SK-N-SH (cell line): ENCODE measurements at regions not wholly inside any gene's neighbourhood (a gene's known extent, or its start where the extent isn't known, plus 50 kb on each side); places are given as distances from the start of the nearest gene placed in this dataset.

Source experiments
- CTCF ChIA-PET: fragments of 300-600, 350-600 bp; formaldehyde crosslinking; extraction: SDS; loops from one replicate; lab custom pipeline; 2021; lab: Yijun Ruan, JAX
- POLR2A ChIA-PET: fragments of 350-600 bp; sonication (Branson Sonifier 250); formaldehyde crosslinking; extraction: SDS; loops from one replicate; lab custom pipeline; 2020; ENCODE audit warnings: antibody characterized with exemption, inconsistent platforms; lab: Yijun Ruan, JAX
- DNase-seq: peaks from one replicate; pipeline ENCODE4 v3.0.0; 2012
- H2AFZ ChIP-seq: fragments of 200-600 bp; sonication (generic); 2 replicates; pipeline ENCODE4 v1.8.1; 2016; ENCODE audit warnings: antibody characterized with exemption, mild to moderate bottlenecking, low read depth
- H3F3A ChIP-seq: fragments of 200-600 bp; sonication (generic); replicated peaks from 2 replicates; pipeline ENCODE3; 2016; ENCODE audit warnings: antibody characterized with exemption, mild to moderate bottlenecking; ENCODE audit not compliant: insufficient read depth
- H3K27ac ChIP-seq, 2 experiments: fragments of 200-500 bp in 1 of 2; fragments of 200-600 bp in 1 of 2; sonication (Bioruptor generic) in 1 of 2; sonication (generic), shearing (Covaris generic) in 1 of 2; 2 replicates each; pipeline versions ENCODE4 v1.5.1 to v1.6.1; 2014 to 2016; ENCODE audit warnings: low read depth in 2 of 2, inconsistent platforms in 1 of 2, low read length in 1 of 2, mild to moderate bottlenecking in 1 of 2, mixed read lengths in 1 of 2
- H3K27me3 ChIP-seq: fragments of 200-600 bp; sonication (generic), shearing (Covaris generic); 2 replicates; pipeline ENCODE4 v1.6.1; 2016; ENCODE audit warnings: mixed run types; ENCODE audit not compliant: insufficient read depth
- H3K36me3 ChIP-seq, 2 experiments: fragments of 200-500 bp in 1 of 2; fragments of 200-600 bp in 1 of 2; sonication (Bioruptor generic) in 1 of 2; sonication (generic) in 1 of 2; replicated peaks in 1 of 2; 2 replicates each; pipeline versions ENCODE3 to v1.5.1; 2014 to 2016; ENCODE audit warnings: low read length in 1 of 2, mild to moderate bottlenecking in 1 of 2; ENCODE audit not compliant: insufficient read depth in 2 of 2, control insufficient read depth in 1 of 2
- H3K4me1 ChIP-seq, 2 experiments: fragments of 200-500 bp in 1 of 2; fragments of 200-600 bp in 1 of 2; sonication (Bioruptor generic) in 1 of 2; sonication (generic), shearing (Covaris generic) in 1 of 2; 2 replicates each; pipeline versions ENCODE4 v1.5.1 to v1.6.1; 2014 to 2016; ENCODE audit warnings: low read depth in 1 of 2, low read length in 1 of 2, mixed run types in 1 of 2; ENCODE audit not compliant: insufficient read depth in 2 of 2, control insufficient read depth in 1 of 2
- H3K4me2 ChIP-seq: fragments of 200-600 bp; sonication (generic), shearing (Covaris generic); 2 replicates; pipeline ENCODE4 v1.6.1; 2017; ENCODE audit warnings: mixed run types
- H3K4me3 ChIP-seq, 2 experiments: fragments of 200-500 bp in 1 of 2; fragments of 200-600 bp in 1 of 2; sonication (Bioruptor generic) in 1 of 2; sonication (generic), shearing (Covaris generic) in 1 of 2; 2 replicates each; pipeline versions ENCODE4 v1.5.1 to v1.8.1; 2014 to 2016; ENCODE audit warnings: low read depth in 2 of 2, inconsistent platforms in 1 of 2, low read length in 1 of 2, mild to moderate bottlenecking in 1 of 2, mixed read lengths in 1 of 2, moderate library complexity in 1 of 2
- H3K79me2 ChIP-seq: fragments of 200-600 bp; sonication (generic); 2 replicates; pipeline ENCODE4 v1.8.1; 2017; ENCODE audit warnings: mild to moderate bottlenecking; ENCODE audit not compliant: insufficient read depth
- H3K9ac ChIP-seq: fragments of 200-600 bp; sonication (generic); 2 replicates; pipeline ENCODE4 v1.6.1; 2017; ENCODE audit warnings: mixed run types
- H3K9me2 ChIP-seq: fragments of 200-600 bp; sonication (generic); 2 replicates; pipeline ENCODE4 v1.6.1; 2017; ENCODE audit warnings: mixed run types
- H3K9me3 ChIP-seq: fragments of 200-600 bp; sonication (generic); 2 replicates; pipeline ENCODE4 v1.6.1; 2017; ENCODE audit warnings: mixed run types, mild to moderate bottlenecking, moderate library complexity
- H4K20me1 ChIP-seq: fragments of 200-600 bp; sonication (generic); 2 replicates; pipeline ENCODE4 v1.6.1; 2017; ENCODE audit warnings: mild to moderate bottlenecking, mixed run types; ENCODE audit not compliant: insufficient read depth
- CTCF ChIP-seq: fragments of 200-600 bp; sonication (generic); IDR thresholded peaks from 2 replicates; pipeline ENCODE4 v1.6.1; 2017; ENCODE audit warnings: antibody characterized with exemption, mild to moderate bottlenecking, moderate library complexity
- EP300 ChIP-seq, 2 experiments: IDR thresholded peaks; 2 replicates each; pipeline versions ENCODE4 v1.4.0 to v1.6.1; 2012; ENCODE audit warnings: borderline replicate concordance in 1 of 2, low read depth in 1 of 2, low read length in 1 of 2
- FOSL2 ChIP-seq: IDR thresholded peaks from 2 replicates; pipeline ENCODE4 v1.4.0; 2012; ENCODE audit warnings: low read depth, mild to moderate bottlenecking, moderate library complexity, borderline replicate concordance
- FOXJ3 ChIP-seq: sonication (generic); formaldehyde crosslinking; IDR thresholded peaks from 2 replicates; pipeline ENCODE4 v1.5.1; 2020; ENCODE audit warnings: mild to moderate bottlenecking, missing genetic modification reagents
- GABPA ChIP-seq: IDR thresholded peaks from 2 replicates; pipeline ENCODE4 v1.4.0; 2012; ENCODE audit warnings: low read depth, mild to moderate bottlenecking
- GATA2 ChIP-seq: sonication (generic); formaldehyde crosslinking; IDR thresholded peaks from 2 replicates; pipeline ENCODE4 v1.5.0; 2020; ENCODE audit warnings: mild to moderate bottlenecking, missing genetic modification reagents
- JUND ChIP-seq: IDR thresholded peaks from 2 replicates; pipeline ENCODE4 v1.4.0; 2012
- MXI1 ChIP-seq: IDR thresholded peaks from 2 replicates; pipeline ENCODE4 v1.6.1; 2012; ENCODE audit warnings: mild to moderate bottlenecking, low read depth, low read length, improper control_type of control experiment
- PBX3 ChIP-seq: IDR thresholded peaks from 2 replicates; pipeline ENCODE4; 2012
- POLR2AphosphoS5 ChIP-seq: IDR thresholded peaks from 2 replicates; pipeline ENCODE4 v1.6.1; 2012; ENCODE audit warnings: low read depth, low read length
- SIN3A ChIP-seq: IDR thresholded peaks from 2 replicates; pipeline ENCODE4 v1.6.1; 2012; ENCODE audit warnings: low read depth, mild to moderate bottlenecking, low read length, moderate library complexity, borderline replicate concordance
- SMC3 ChIP-seq: IDR thresholded peaks from 2 replicates; pipeline ENCODE4 v1.6.1; 2012; ENCODE audit warnings: low read depth, low read length, improper control_type of control experiment
- TAF1 ChIP-seq: IDR thresholded peaks from 2 replicates; pipeline ENCODE4 v1.6.1; 2012; ENCODE audit warnings: low read depth, mild to moderate bottlenecking, low read length, moderate library complexity, borderline replicate concordance
- TCF12 ChIP-seq: IDR thresholded peaks from 2 replicates; pipeline ENCODE4 v1.4.0; 2012
- TEAD4 ChIP-seq: IDR thresholded peaks from 2 replicates; pipeline ENCODE4 v1.4.0; 2012; ENCODE audit warnings: mild to moderate bottlenecking, borderline replicate concordance; ENCODE audit not compliant: insufficient read depth
- YY1 ChIP-seq: IDR thresholded peaks from 2 replicates; pipeline ENCODE4 v1.4.0; 2012; ENCODE audit warnings: low read depth, mild to moderate bottlenecking
- WGBS: methylation state at CpG from one replicate; pipeline ENCODE4 v1.1.6; 2017; ENCODE audit warnings: low lambda C conversion rate; 5-methylcytosine and 5-hydroxymethylcytosine counted together
- TF ChIP-seq, protein P1 (sequence below): IDR thresholded peaks from 2 replicates; pipeline ENCODE4 v1.4.0; 2012; ENCODE audit warnings: low read depth
- TF ChIP-seq, protein P2 (sequence below): IDR thresholded peaks from 2 replicates; pipeline ENCODE4 v1.4.0; 2012; ENCODE audit warnings: low read depth, borderline replicate concordance
- TF ChIP-seq, protein P3 (sequence below): IDR thresholded peaks from 2 replicates; pipeline ENCODE4 v1.6.1; 2012; ENCODE audit warnings: mild to moderate bottlenecking, low read depth, low read length, moderate library complexity

GRCh38 chr15:62756995-62757360, 285.6 kb upstream of the TPM1 start:
- peaks cover 21 to 35% of the 10 kb centered on the region in 2 experiments for H3K4me1 ChIP-seq
- H3K9me3 ChIP-seq = no peaks in the 10 kb centered on the region
- no peaks in the 10 kb centered on the region for H3K27me3 ChIP-seq
- peak overlapping the region; percentile 53; the same call in 1 of the 2 replicates for H3K9ac ChIP-seq
- H3F3A ChIP-seq = peaks cover 40% of the 10 kb centered on the region
- H2AFZ ChIP-seq = no peak overlapping the region
- H3K27ac ChIP-seq = peak overlapping the region; percentile 82 to 84
- no peak overlapping the region for H3K4me3 ChIP-seq
- WGBS = 94% methylated on average over 1 of the region's 1 CpG
- peaks cover 18% of the 10 kb centered on the region; the same call in 1 of the 2 replicates for H3K79me2 ChIP-seq
- CTCF ChIA-PET = interaction anchor here (1.4 to 8.0 kb wide), 4 partner anchors 12 to 413 kb away, joined by 3 to 89 read pairs (median 6); no protein-coding TSS in a partner anchor
- H3K4me2 ChIP-seq = peak overlapping the region; percentile 20; the same call in 1 of the 2 replicates
- POLR2A ChIA-PET = interaction anchor here (1.1 kb wide), 1 partner anchor 15 kb away, joined by 4 read pairs; no protein-coding TSS in a partner anchor
- DNase-seq = peak; percentile 21
- no peaks in the 10 kb centered on the region for H3K9me2 ChIP-seq
- TF ChIP-seq FOSL2 (no peak), JUND (no peak), MXI1 (no peak), EP300 (IDR thresholded peaks at IDR 0.05; ENCODE audit: borderline replicate concordance in 1 of 2, low read depth in 1 of 2, low read length in 1 of 2) (no peak), TAF1 (no peak), CTCF (no peak), GATA2 (CRISPR knock-in tag) (no peak), SIN3A (no peak), TCF12 (no peak), SMC3 (no peak), PBX3 (no peak), TEAD4 (no peak), YY1 (no peak), POLR2AphosphoS5 (no peak), FOXJ3 (CRISPR knock-in tag) (no peak), GABPA (no peak)
- TF ChIP-seq, protein P1, sequence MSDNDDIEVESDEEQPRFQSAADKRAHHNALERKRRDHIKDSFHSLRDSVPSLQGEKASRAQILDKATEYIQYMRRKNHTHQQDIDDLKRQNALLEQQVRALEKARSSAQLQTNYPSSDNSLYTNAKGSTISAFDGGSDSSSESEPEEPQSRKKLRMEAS = no peak
- TF ChIP-seq, protein P2, sequence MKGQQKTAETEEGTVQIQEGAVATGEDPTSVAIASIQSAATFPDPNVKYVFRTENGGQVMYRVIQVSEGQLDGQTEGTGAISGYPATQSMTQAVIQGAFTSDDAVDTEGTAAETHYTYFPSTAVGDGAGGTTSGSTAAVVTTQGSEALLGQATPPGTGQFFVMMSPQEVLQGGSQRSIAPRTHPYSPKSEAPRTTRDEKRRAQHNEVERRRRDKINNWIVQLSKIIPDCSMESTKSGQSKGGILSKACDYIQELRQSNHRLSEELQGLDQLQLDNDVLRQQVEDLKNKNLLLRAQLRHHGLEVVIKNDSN = no peak
- TF ChIP-seq, protein P3, sequence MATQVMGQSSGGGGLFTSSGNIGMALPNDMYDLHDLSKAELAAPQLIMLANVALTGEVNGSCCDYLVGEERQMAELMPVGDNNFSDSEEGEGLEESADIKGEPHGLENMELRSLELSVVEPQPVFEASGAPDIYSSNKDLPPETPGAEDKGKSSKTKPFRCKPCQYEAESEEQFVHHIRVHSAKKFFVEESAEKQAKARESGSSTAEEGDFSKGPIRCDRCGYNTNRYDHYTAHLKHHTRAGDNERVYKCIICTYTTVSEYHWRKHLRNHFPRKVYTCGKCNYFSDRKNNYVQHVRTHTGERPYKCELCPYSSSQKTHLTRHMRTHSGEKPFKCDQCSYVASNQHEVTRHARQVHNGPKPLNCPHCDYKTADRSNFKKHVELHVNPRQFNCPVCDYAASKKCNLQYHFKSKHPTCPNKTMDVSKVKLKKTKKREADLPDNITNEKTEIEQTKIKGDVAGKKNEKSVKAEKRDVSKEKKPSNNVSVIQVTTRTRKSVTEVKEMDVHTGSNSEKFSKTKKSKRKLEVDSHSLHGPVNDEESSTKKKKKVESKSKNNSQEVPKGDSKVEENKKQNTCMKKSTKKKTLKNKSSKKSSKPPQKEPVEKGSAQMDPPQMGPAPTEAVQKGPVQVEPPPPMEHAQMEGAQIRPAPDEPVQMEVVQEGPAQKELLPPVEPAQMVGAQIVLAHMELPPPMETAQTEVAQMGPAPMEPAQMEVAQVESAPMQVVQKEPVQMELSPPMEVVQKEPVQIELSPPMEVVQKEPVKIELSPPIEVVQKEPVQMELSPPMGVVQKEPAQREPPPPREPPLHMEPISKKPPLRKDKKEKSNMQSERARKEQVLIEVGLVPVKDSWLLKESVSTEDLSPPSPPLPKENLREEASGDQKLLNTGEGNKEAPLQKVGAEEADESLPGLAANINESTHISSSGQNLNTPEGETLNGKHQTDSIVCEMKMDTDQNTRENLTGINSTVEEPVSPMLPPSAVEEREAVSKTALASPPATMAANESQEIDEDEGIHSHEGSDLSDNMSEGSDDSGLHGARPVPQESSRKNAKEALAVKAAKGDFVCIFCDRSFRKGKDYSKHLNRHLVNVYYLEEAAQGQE = no peak
- no peaks in the 10 kb centered on the region for H4K20me1 ChIP-seq
- H3K36me3 ChIP-seq = peaks cover 41 to 53% of the 10 kb centered on the region in 2 experiments
